Suprapubic skin (tissue), 3 donors: ENCODE measurements at regions not wholly inside any gene's neighbourhood (a gene's known extent, or its start where the extent isn't known, plus 50 kb on each side); places are given as distances from the start of the nearest gene placed in this dataset.

Experiments used
- CTCF ChIP-seq, 2 donors: fragments of 200-600 bp in 1 of 2; fragments of 450-650 bp in 1 of 2; sonication (generic) in 1 of 2; IDR thresholded peaks; one replicate each; pipeline ENCODE4 v1.5.1; 2016 to 2019; ENCODE audit warnings: antibody characterized with exemption in 2 of 2, mild to moderate bottlenecking in 1 of 2, moderate library complexity in 1 of 2
- POLR2A ChIP-seq, 2 donors: fragments of 450-650 bp; IDR thresholded peaks; one replicate each; pipeline ENCODE4 v1.6.1; 2017; ENCODE audit warnings: antibody characterized with exemption in 2 of 2, mild to moderate bottlenecking in 2 of 2, moderate library complexity in 2 of 2

GRCh38 chr2:158914066-158914465 is 54.4 kb upstream of the TANC1 start:
- no peak for TF ChIP-seq POLR2A (IDR thresholded peaks at IDR 0.05)
- no peak for TF ChIP-seq CTCF (IDR thresholded peaks at IDR 0.05)
